Activated CD4-positive, CD25-positive, alpha-beta regulatory T cell treated with anti-CD3 and anti-CD28 coated beads, Interleukin-2, amount 50 U/mL, for 16 hours (primary cell): ENCODE measurements at regions not wholly inside any gene's neighbourhood (a gene's known extent, or its start where the extent isn't known, plus 50 kb on each side); places are given as distances from the start of the nearest gene placed in this dataset.

ENCODE experiments used
- DNase-seq: peaks from one replicate; pipeline ENCODE4 v3.0.0-alpha.2; 2020; ENCODE audit warnings: low read depth, low spot score

DNA sequence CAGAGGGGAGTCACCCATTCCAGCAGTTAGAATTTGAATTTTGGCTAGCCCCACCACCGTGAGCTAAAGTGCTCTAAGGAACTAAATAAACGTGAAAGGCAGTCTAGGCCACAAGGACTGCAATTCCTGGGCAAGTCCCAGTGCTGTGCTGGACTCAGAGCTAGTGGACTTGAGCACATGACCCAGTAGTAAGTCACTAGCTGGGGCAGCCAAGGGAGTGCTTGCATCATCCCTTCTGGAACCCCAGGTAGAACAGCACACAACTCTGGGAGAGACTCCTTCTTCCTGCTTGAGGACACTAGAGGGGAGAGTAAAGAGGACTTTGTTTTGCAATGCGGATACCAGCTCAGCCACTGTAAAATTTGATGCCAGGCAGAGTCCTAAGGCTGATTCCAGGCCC is 672.2 kb downstream of the CPS1 start:
- DNase-seq, result no peak

DNA sequence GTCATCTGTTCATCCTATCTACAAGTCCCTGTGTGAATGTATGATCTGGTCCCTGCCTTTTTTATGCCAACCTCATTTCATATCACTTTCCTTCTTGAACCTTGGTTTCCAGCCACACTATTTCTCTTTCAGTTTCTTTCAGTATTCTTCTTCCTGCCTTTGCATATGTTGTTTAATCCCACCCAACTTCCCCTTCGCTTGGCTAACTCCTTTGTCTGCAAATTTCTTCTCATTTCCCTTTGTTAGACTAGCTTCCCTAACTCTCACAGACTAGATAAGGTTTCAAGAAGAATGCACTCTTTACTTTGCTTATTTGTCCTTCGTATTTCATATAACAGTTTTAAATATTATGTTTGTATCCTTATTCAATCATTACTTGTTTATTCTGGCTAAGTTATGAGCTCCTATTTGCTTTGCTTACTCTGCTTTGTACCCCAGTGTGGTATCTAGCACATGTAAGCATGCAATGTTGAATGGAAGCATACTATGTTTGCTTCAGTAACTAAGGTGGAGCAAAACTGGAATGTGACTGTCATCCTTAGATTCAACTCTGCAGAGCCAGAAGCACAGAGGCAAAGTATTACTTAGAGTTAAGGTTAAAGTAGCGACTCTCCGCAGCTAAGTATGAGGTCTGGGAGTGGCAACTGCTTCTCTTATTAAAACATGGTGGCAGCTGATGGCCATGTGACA is 681.3 kb downstream of the CPS1 start:
- no peak for DNase-seq

DNA sequence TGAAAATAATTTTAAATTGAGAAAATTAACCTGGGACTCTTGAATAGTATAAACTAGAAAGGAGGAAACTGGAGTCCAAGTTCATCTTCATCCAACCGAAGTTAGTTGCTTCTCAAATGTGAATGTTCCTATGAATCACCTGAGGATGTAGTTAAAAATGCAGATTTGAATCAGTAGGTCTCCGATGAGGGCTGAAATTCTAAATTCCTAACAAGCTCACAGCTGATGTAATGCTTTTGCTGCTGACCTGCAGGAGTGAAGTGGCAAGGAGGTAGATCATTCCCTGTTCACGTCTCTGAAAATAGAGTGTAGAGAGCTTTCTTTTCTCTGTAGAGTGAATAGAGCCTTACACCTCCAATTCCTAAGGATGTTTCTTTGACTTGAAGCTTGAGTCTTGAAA is 685.5 kb downstream of the CPS1 start:
- DNase-seq, result no peak

DNA sequence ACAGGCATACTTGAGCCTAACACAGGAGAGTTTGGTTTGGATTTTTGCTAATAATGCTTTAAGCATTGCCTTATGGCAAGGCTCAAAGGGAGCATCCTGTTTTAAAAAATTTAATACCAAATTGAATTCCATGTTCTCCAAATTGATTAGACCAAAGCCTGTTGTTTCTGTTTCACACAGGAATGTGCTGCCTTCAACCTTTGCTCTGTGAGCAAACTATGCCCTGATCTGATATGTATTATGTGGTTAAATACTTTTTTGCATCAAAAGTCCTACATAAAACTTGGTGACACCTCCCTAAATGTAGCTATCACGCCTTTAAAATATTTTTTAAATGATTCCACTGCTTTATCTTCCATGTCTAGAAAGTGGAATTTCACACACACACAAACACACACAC is 691.4 kb downstream of the CPS1 start:
- DNase-seq, result no peak

DNA sequence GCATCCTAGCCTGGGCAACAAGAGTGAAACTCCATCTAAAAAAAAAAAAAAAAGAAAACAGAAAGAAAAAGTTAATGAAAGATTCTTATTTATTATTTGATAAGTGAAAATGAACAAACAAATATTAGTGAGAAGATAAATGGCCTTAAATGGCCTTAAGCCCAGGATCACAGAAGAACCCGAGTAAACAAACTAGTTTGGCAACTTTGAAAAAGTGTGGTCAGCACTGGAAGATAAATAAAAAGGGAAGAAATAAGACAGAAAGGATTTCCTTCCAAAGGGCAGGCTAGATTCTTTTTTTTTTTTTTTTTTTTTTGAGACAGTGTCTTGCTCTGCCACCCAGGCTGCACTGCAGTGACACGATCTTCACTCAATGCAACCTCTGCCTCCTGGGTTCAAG is 692.4 kb downstream of the CPS1 start:
- no peak for DNase-seq

DNA sequence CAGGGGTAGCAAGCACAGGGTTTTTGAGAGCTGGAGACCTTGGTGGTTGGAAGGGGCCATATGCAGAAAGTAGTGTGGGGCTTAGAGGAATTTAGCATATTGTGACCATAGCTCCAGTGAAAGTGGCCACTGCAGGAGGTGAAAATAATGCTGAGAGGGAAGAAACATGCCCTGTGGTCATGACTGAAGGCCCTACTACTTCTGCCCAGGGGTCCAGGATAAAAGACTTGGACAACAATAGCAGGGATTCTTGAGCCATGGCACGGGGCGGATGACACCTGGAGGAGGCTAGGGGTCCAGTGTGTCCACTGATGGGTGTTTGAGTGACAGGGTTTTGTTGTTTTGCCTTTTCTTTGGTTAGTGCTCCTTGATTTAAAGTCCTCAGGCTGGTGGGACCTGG is 694.6 kb downstream of the CPS1 start:
- no peak for DNase-seq

DNA sequence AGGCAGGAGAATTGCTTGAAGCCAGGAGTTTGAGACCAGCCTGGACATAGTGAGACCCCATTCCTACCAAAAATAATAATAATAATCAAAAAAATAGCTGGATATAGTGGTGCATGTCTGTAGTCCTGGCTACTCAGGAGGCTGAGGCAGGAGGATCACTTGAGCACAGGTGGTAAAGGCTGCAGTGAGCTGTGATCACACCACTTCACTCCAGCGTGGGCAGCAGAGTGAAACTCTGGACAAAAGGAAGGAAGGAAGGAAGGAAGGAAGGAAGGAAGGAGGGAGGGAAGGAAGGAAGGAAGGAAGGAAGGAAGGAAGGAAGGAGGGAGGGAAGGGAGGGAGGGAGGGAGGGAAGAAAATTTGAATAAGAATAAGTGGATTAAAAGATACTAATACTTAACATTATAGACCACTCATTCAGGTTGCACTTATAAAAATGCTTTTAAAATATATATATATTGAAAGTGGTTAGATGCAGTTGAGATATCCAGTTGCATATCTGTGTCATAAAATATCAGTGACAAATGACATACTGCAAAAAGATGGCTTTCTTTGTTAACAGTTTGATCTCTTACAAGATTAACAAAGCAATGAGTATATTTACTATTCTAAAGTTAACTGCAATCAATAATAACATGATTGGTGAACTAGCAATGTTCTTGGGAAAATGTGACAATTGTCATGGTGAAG is 702.4 kb downstream of the CPS1 start:
- no peak for DNase-seq

DNA sequence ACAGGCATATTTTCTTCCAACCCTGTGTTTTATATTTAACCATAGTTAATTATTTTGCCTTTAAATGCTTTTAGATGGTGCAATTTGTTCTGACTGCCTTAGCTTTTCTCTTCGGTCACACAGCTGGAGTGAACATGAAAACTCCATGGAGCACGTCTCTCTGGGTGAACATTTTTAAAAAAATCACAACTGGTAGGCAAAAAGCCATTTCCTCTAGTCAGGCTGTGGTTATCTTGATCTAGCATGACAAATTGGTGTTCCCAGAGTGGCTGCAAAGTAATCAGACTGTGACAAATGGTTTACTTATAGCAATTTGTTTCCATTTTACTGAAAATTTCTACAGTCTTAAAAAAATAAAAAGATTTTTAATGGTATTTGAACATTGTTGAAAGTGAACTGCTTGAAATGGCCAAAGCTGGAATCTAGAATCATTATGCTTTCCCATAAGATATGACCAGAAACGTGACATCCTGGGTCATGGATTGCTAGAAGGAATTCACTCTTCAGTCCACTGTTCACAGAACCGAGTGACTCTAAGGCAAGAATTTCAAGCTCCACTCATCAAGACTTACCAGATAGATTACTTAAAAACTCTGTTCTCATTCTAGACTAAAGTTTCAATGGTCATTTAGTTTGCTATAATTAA is 703.6 kb downstream of the CPS1 start:
- no peak for DNase-seq

DNA sequence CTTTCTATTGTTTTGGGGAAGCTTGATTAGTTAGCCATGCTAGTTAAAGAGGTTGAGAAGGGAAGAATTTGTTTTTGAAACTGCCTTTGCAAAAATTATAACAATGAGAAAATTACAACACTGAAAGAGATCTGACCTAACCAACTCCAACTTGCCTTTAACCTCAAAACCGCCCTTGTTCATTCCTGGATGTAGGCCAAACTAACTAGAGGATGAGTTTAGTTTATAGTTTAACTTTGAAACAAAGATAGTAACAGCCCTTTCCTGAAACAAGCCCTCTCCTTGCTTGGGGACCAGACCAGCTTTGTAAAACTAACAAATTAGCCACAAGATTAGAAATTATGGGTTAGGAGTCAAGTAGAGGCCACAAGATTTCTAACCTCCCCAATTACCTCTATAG is 713.9 kb downstream of the CPS1 start:
- no peak for DNase-seq

DNA sequence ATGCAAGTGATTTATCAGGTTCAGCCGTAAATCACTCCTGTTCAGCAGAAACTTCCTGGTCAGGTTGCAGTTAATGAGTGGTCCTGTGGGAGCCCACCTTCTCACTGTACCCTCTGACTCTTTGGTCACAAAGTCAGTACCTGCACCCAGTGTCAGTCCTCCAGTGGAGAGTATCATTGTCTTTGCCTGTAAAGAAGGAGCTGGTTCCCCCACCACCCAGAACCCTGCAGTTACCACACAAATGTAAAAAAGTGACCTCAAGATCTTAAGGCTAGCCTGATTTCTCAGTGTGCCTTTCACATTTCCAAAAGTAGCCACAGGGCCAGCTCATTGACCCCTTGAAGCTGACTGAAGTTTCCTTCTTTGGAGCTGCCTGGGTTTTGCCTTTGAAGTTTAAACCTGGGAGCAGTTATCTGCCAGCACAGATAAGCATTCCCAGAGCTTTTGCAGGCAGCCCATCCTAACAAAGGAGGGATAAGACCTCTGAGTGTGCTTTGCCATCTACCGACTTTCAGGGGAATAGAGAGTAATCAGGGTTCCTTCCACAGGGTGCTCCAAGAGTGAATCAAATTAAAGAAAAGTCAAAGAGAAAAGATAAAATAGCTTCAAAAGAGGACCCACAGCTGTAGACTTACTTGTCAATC is 725.2 kb downstream of the CPS1 start:
- no peak for DNase-seq

DNA sequence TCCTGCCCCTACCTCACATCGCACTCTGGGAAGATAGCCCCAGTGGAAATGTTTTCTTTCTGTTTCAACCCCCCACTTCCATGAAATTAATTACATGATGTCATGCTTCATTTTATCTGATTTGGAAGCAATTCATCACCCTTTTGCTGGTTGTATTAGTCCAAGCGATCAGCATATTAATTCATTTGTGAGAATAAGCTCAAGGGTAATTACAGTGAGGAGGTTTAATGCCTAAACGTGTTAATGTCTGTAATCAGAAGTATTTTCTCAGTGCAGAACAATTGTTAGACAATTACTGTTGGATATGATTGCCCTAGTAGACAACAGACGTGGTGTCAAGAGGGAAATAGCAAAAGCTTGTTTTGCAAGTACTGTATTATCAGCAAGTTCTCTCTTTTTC is 746.3 kb downstream of the CPS1 start:
- DNase-seq, result no peak

DNA sequence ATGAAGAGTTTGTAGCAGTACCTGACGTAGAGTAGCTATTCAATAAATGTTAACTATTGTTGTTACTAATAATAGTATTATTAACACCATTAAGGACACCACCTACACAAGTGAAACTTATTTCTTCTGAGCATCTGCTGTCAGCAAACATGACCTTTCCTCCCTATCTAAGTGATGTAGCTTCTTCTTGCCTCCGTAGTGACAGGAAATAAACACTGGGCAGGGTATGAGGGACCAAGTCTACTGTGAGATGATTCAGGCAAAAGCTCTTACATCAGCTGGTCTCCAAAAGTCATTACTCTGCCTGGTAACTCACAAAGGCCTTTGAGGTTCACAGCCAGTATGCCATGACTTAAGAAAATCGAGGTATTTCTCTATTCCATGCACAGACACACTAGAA is 750.5 kb downstream of the CPS1 start:
- no peak for DNase-seq
